ENCODE measurements at regions not wholly inside any gene's neighbourhood (a gene's known extent, or its start where the extent isn't known, plus 50 kb on each side); places are given as distances from the start of the nearest gene placed in this dataset.

DNA sequence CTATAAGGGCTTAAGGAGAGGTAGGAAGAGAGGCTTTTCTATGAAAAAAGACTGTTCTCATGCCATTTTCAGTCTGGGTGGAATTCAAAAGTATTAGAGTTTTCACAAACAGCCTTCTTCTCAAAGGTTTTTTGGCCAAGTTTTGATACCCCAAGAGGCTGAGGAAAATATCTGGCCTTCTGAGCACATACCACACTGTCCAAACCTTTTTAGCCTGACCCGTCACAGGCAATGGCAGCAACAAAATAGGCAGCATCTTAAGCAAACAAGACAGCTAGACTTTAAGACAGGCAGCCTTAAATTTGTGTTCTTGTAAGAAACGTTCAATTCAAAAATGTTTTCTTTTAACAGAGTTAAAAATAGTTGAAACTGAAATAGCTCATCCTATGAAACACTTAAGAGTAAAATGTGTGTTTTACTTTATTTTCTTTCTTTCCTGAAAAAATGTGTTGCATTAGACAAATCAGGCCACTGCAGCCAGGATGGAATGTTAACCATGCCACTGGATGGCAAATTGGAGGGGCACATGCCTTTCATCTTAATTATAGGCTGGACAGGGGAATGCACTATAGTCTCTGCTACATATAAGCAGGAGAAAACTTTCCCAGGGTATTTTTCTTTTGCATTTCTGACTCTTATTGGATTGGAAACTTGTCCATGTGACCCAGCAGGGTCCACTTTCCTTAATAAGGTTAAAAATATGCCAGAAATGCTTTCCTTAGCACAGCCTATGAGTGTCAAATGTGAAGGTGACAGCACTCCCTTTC, 315.0 kb downstream of the TGFB2 start:
- TF ChIP-seq POLR2AphosphoS5 (IDR thresholded peaks at IDR 0.05) = no peak
- TF ChIP-seq, protein P1, sequence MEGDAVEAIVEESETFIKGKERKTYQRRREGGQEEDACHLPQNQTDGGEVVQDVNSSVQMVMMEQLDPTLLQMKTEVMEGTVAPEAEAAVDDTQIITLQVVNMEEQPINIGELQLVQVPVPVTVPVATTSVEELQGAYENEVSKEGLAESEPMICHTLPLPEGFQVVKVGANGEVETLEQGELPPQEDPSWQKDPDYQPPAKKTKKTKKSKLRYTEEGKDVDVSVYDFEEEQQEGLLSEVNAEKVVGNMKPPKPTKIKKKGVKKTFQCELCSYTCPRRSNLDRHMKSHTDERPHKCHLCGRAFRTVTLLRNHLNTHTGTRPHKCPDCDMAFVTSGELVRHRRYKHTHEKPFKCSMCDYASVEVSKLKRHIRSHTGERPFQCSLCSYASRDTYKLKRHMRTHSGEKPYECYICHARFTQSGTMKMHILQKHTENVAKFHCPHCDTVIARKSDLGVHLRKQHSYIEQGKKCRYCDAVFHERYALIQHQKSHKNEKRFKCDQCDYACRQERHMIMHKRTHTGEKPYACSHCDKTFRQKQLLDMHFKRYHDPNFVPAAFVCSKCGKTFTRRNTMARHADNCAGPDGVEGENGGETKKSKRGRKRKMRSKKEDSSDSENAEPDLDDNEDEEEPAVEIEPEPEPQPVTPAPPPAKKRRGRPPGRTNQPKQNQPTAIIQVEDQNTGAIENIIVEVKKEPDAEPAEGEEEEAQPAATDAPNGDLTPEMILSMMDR (IDR thresholded peaks at IDR 0.05) = no peak
